Liver (tissue), 8 donors: ENCODE measurements at regions not wholly inside any gene's neighbourhood (a gene's known extent, or its start where the extent isn't known, plus 50 kb on each side); places are given as distances from the start of the nearest gene placed in this dataset.

Experiments used
- DNase-seq: peaks from one replicate; pipeline ENCODE4 v3.0.0-alpha.2; 2017; ENCODE audit warnings: low spot score
- H3K27ac ChIP-seq, 2 donors: one replicate each; pipeline ENCODE4 v1.7.0; 2013; ENCODE audit warnings: inconsistent platforms in 2 of 2, low read length in 2 of 2, control low read depth in 1 of 2, low read depth in 1 of 2, mild to moderate bottlenecking in 1 of 2
- H3K27me3 ChIP-seq, 4 donors: one replicate each; pipeline versions ENCODE4 v1.6.1 to v1.7.0; 2013; ENCODE audit warnings: low read length in 3 of 4, inconsistent platforms in 1 of 4, mild to moderate bottlenecking in 1 of 4, moderate library complexity in 1 of 4; ENCODE audit not compliant: control insufficient read depth in 4 of 4, insufficient read depth in 4 of 4
- H3K36me3 ChIP-seq, 4 donors: one replicate each; pipeline versions ENCODE4 v1.6.1 to v1.7.0; 2013; ENCODE audit warnings: low read length in 3 of 4, mild to moderate bottlenecking in 3 of 4, low read depth in 1 of 4, moderate library complexity in 1 of 4; ENCODE audit not compliant: control insufficient read depth in 4 of 4, insufficient read depth in 3 of 4
- H3K4me1 ChIP-seq, 4 donors: one replicate each; pipeline versions ENCODE4 v1.6.1 to v1.7.0; 2013; ENCODE audit warnings: low read length in 3 of 4, mild to moderate bottlenecking in 3 of 4, moderate library complexity in 1 of 4; ENCODE audit not compliant: control insufficient read depth in 4 of 4, insufficient read depth in 4 of 4
- H3K4me3 ChIP-seq, 3 donors: one replicate each; pipeline versions ENCODE4 v1.6.1 to v1.7.0; 2013; ENCODE audit warnings: low read length in 3 of 3, control low read depth in 1 of 3, low read depth in 1 of 3, mild to moderate bottlenecking in 1 of 3
- H3K9ac ChIP-seq, 2 donors: one replicate each; pipeline ENCODE4 v1.7.0; 2013; ENCODE audit warnings: low read length in 2 of 2, mild to moderate bottlenecking in 2 of 2, moderate library complexity in 2 of 2, control low read depth in 1 of 2, low read depth in 1 of 2
- H3K9me3 ChIP-seq, 4 donors: one replicate each; pipeline versions ENCODE4 v1.6.1 to v1.7.0; 2013; ENCODE audit warnings: low read length in 3 of 4; ENCODE audit not compliant: control insufficient read depth in 4 of 4
- EGR1 ChIP-seq, 2 donors: IDR thresholded peaks; 2 replicates each; pipeline ENCODE4 v1.6.1; 2016 to 2018; ENCODE audit warnings: antibody characterized with exemption in 2 of 2, low read depth in 2 of 2
- FOXA1 ChIP-seq: IDR thresholded peaks from 2 replicates; pipeline ENCODE4 v1.6.1; 2016; ENCODE audit warnings: antibody characterized with exemption
- FOXA2 ChIP-seq: IDR thresholded peaks from 2 replicates; pipeline ENCODE4 v1.6.1; 2016; ENCODE audit warnings: antibody characterized with exemption
- GABPA ChIP-seq, 2 donors: IDR thresholded peaks in 1 of 2; conservative IDR thresholded peaks in 1 of 2; 2 replicates each; pipeline ENCODE4 v1.6.1; 2016; ENCODE audit warnings: antibody characterized with exemption in 2 of 2, mild to moderate bottlenecking in 1 of 2, moderate library complexity in 1 of 2
- HNF4A ChIP-seq, 2 donors: conservative IDR thresholded peaks; 2 replicates each; pipeline ENCODE4 v1.6.1; 2016; ENCODE audit warnings: antibody characterized with exemption in 2 of 2, mild to moderate bottlenecking in 2 of 2
- HNF4G ChIP-seq: IDR thresholded peaks from 2 replicates; pipeline ENCODE4 v1.6.1; 2016; ENCODE audit warnings: antibody characterized with exemption
- JUND ChIP-seq, 2 donors: IDR thresholded peaks; 2 replicates each; pipeline ENCODE4 v1.6.1; 2016; ENCODE audit warnings: antibody characterized with exemption in 2 of 2
- MAX ChIP-seq: IDR thresholded peaks from 2 replicates; pipeline ENCODE4 v1.6.1; 2016; ENCODE audit warnings: antibody characterized with exemption
- NR2F2 ChIP-seq: IDR thresholded peaks from 2 replicates; pipeline ENCODE4 v1.6.1; 2016; ENCODE audit warnings: antibody characterized with exemption
- RAD21 ChIP-seq, 2 donors: IDR thresholded peaks; 2 replicates each; pipeline ENCODE4 v1.6.1; 2016; ENCODE audit warnings: antibody characterized with exemption in 2 of 2, mild to moderate bottlenecking in 2 of 2
- REST ChIP-seq: IDR thresholded peaks from 2 replicates; pipeline ENCODE4 v1.6.1; 2016; ENCODE audit warnings: antibody characterized with exemption, mild to moderate bottlenecking
- RXRA ChIP-seq, 2 donors: IDR thresholded peaks; 2 replicates each; pipeline ENCODE4 v1.6.1; 2017 to 2018; ENCODE audit warnings: antibody characterized with exemption in 2 of 2, mild to moderate bottlenecking in 1 of 2
- SP1 ChIP-seq: IDR thresholded peaks from 2 replicates; pipeline ENCODE4 v1.6.1; 2018; ENCODE audit warnings: antibody characterized with exemption, mild to moderate bottlenecking
- TAF1 ChIP-seq: conservative IDR thresholded peaks from 2 replicates; pipeline ENCODE4 v1.6.1; 2016; ENCODE audit warnings: antibody characterized with exemption, mild to moderate bottlenecking
- YY1 ChIP-seq: IDR thresholded peaks from 2 replicates; pipeline ENCODE4 v1.6.1; 2016; ENCODE audit warnings: antibody characterized with exemption, mild to moderate bottlenecking
- ZBTB33 ChIP-seq: IDR thresholded peaks from 2 replicates; pipeline ENCODE4 v1.6.1; 2016; ENCODE audit warnings: antibody characterized with exemption
- WGBS: extraction: QIAGEN DNeasy Blood & Tissue Kit; methylation state at CpG from one replicate; pipeline ENCODE4 v1.1.7; 2013; 5-methylcytosine and 5-hydroxymethylcytosine counted together
- TF ChIP-seq, protein P1 (sequence below): fragments of 150-350 bp; IDR thresholded peaks from 2 replicates; pipeline ENCODE4 v1.5.1; 2017; ENCODE audit warnings: improper control_type of control experiment, low read depth, low read length; ENCODE audit not compliant: missing input control
- TF ChIP-seq, protein P2 (sequence below): IDR thresholded peaks from 2 replicates; pipeline ENCODE4 v1.6.1; 2016; ENCODE audit warnings: antibody characterized with exemption
- donor health status: healthy.
- donor health status: healthy.
- donor health status: healthy.
- donor health status: healthy.
- donor health status: healthy.

- WGBS = 76% methylated on average over 1 of the region's 1 CpG
- no peaks in the 10 kb centered on the region for H3K9me3 ChIP-seq
- H3K27me3 ChIP-seq = no peaks in the 10 kb centered on the region
- no peak for TF ChIP-seq FOXA2
- no peak for TF ChIP-seq YY1
- TF ChIP-seq SP1 = no peak
- no peak for TF ChIP-seq ZBTB33
- TF ChIP-seq RAD21 (IDR thresholded peaks at IDR 0.05) = no peak
- no peak for TF ChIP-seq NR2F2
- TF ChIP-seq MAX = no peak
- TF ChIP-seq TAF1 = no peak
- TF ChIP-seq GABPA (IDR thresholded peaks at IDR 0.05 in 1 of 2, conservative IDR thresholded peaks at IDR 0.05 in 1 of 2) = no peak
- H3K4me1 ChIP-seq = no peaks in the 10 kb centered on the region
- H3K9ac ChIP-seq = no peak overlapping the region
- H3K4me3 ChIP-seq = no peak overlapping the region
- no peak for DNase-seq
- H3K27ac ChIP-seq = no peak overlapping the region
- H3K36me3 ChIP-seq = no peaks in the 10 kb centered on the region
Measured at GRCh38 chr3:94779699-94780098, 716.8 kb downstream of the NSUN3 start.

DNA sequence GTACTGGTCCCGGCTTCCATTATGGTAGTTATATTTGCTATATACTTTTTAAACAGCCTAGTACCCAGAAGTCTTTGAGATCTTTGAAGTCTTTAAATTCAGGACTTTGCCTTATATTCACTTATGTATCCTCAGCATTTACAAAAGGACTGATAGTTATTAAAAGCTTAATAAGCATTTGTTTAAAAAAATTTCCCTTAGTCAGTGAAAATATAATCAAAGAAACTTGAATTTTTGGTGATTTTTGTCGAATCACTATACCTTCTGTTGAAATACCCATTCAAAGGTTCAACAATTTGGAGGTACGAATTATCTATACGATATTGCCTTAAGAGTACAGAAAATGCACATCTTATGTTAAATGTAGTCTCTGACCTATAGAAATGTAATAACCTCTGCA is 721.4 kb downstream of the NSUN3 start:
- no peaks in the 10 kb centered on the region for H3K4me1 ChIP-seq
- H3K4me3 ChIP-seq = no peak overlapping the region
- H3K9me3 ChIP-seq = no peaks in the 10 kb centered on the region
- no peak overlapping the region for H3K9ac ChIP-seq
- no peaks in the 10 kb centered on the region for H3K36me3 ChIP-seq
- TF ChIP-seq SP1 = no peak
- TF ChIP-seq ZBTB33 = no peak
- no peak for TF ChIP-seq RAD21 (IDR thresholded peaks at IDR 0.05)
- no peak for TF ChIP-seq FOXA1
- no peak for TF ChIP-seq HNF4A (conservative IDR thresholded peaks at IDR 0.05)
- no peak for TF ChIP-seq TAF1
- TF ChIP-seq GABPA (IDR thresholded peaks at IDR 0.05 in 1 of 2, conservative IDR thresholded peaks at IDR 0.05 in 1 of 2) = no peak
- no peak for TF ChIP-seq FOXA2
- TF ChIP-seq, protein P1, sequence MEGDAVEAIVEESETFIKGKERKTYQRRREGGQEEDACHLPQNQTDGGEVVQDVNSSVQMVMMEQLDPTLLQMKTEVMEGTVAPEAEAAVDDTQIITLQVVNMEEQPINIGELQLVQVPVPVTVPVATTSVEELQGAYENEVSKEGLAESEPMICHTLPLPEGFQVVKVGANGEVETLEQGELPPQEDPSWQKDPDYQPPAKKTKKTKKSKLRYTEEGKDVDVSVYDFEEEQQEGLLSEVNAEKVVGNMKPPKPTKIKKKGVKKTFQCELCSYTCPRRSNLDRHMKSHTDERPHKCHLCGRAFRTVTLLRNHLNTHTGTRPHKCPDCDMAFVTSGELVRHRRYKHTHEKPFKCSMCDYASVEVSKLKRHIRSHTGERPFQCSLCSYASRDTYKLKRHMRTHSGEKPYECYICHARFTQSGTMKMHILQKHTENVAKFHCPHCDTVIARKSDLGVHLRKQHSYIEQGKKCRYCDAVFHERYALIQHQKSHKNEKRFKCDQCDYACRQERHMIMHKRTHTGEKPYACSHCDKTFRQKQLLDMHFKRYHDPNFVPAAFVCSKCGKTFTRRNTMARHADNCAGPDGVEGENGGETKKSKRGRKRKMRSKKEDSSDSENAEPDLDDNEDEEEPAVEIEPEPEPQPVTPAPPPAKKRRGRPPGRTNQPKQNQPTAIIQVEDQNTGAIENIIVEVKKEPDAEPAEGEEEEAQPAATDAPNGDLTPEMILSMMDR = no peak
- no peak for TF ChIP-seq REST
- no peak for TF ChIP-seq MAX
- TF ChIP-seq, protein P2, sequence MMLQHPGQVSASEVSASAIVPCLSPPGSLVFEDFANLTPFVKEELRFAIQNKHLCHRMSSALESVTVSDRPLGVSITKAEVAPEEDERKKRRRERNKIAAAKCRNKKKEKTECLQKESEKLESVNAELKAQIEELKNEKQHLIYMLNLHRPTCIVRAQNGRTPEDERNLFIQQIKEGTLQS = no peak
- no peak for TF ChIP-seq HNF4G
- TF ChIP-seq EGR1 (IDR thresholded peaks at IDR 0.05; ENCODE audit: low read depth in 2 of 2) = no peak
- TF ChIP-seq YY1 = no peak
- TF ChIP-seq RXRA (IDR thresholded peaks at IDR 0.05) = no peak
- no peak for TF ChIP-seq JUND (IDR thresholded peaks at IDR 0.05)
- no peak for TF ChIP-seq NR2F2
- H3K27me3 ChIP-seq = no peaks in the 10 kb centered on the region
- no peak for DNase-seq
- WGBS = 86% methylated on average over 4 of the region's 4 CpGs
- H3K27ac ChIP-seq = no peak overlapping the region
